CD4-positive, alpha-beta T cell treated with Interferon alpha-2 for 1 hour (primary cell): ENCODE measurements at regions not wholly inside any gene's neighbourhood (a gene's known extent, or its start where the extent isn't known, plus 50 kb on each side); places are given as distances from the start of the nearest gene placed in this dataset.

Source experiments
- DNase-seq, 2 donors: peaks; one replicate each; pipeline ENCODE4 v3.0.0-alpha.2; 2020 to 2022

- DNase-seq: no peak
These were observed 87.2 kb downstream of the SPRING1 start for GRCh38 chr12:116650585-116651087.

- no peak for DNase-seq
These were observed 87.8 kb downstream of the SPRING1 start for GRCh38 chr12:116650062-116650461.

- no peak for DNase-seq
These were observed 88.6 kb downstream of the MAP1LC3B2 start for GRCh38 chr12:116647813-116648212.

- DNase-seq: no peak
These were observed 87.7 kb downstream of the MAP1LC3B2 start for GRCh38 chr12:116646901-116647300.

GRCh38 chr12:116644806-116645205, 85.6 kb downstream of the MAP1LC3B2 start:
- DNase-seq: no peak

GRCh38 chr12:116642683-116643082, 83.5 kb downstream of the MAP1LC3B2 start:
- DNase-seq: no peak

GRCh38 chr12:116642106-116642505, 82.9 kb downstream of the MAP1LC3B2 start:
- DNase-seq: no peak

- no peak for DNase-seq
These were observed 81.1 kb downstream of the MAP1LC3B2 start for GRCh38 chr12:116640281-116640680.

- no peak for DNase-seq
These were observed 80.6 kb downstream of the MAP1LC3B2 start for GRCh38 chr12:116639765-116640164.

- DNase-seq: no peak
These were observed 79.2 kb downstream of the MAP1LC3B2 start for GRCh38 chr12:116638376-116638775.

- no peak for DNase-seq
These were observed 78.5 kb downstream of the MAP1LC3B2 start for GRCh38 chr12:116637589-116638150.

- DNase-seq: no peak
These were observed 77.7 kb downstream of the MAP1LC3B2 start for GRCh38 chr12:116636608-116637519.

GRCh38 chr12:116635487-116635886, 76.3 kb downstream of the MAP1LC3B2 start:
- DNase-seq: no peak

GRCh38 chr12:116633476-116633875, 74.3 kb downstream of the MAP1LC3B2 start:
- no peak for DNase-seq

GRCh38 chr12:116631619-116632018, 72.4 kb downstream of the MAP1LC3B2 start:
- DNase-seq: no peak

- no peak for DNase-seq
These were observed 71.6 kb downstream of the MAP1LC3B2 start for GRCh38 chr12:116630762-116631161.

- DNase-seq: no peak
These were observed 70.3 kb downstream of the MAP1LC3B2 start for GRCh38 chr12:116629480-116629879.

- DNase-seq: no peak
These were observed 69.8 kb downstream of the MAP1LC3B2 start for GRCh38 chr12:116628989-116629388.

- no peak for DNase-seq
These were observed 69.2 kb downstream of the MAP1LC3B2 start for GRCh38 chr12:116628450-116628793.
